ENCODE measurements at regions not wholly inside any gene's neighbourhood (a gene's known extent, or its start where the extent isn't known, plus 50 kb on each side); places are given as distances from the start of the nearest gene placed in this dataset.
"Not testable (repeated sequence)": the region's sequence is repeated elsewhere in the genome, so short reads cannot be mapped to it uniquely, and the experiment has no call there.

DNA sequence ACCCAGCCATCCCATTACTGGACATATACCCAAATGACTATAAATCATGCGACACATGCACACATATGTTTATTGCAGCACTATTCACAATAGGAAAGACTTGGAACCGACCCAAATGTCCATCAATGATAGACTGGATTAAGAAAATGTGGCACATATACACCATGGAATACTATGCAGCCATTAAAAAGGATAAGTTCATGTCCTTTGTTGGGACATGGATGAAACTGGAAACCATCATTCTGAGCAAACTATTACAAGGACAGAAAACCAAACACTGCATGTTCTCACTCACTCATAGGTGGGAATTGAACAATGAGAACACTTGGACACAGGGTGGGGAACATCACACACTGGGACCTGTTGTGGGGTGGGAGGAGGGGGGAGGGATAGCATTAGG is 586.5 kb upstream of the CAMK1G start:
- not testable (repeated sequence) for TF ChIP-seq CTCF, POLR2A (IDR thresholded peaks at IDR 0.05)

All from lower leg skin (tissue), 3 donors.